Heart right ventricle (tissue), 16 donors: ENCODE measurements at regions not wholly inside any gene's neighbourhood (a gene's known extent, or its start where the extent isn't known, plus 50 kb on each side); places are given as distances from the start of the nearest gene placed in this dataset.

ENCODE experiments used
- ATAC-seq, 8 donors: fragments of 200-7000 bp; cut with Tn5 transposase; one replicate each; pipeline ENCODE4 v1.9.1; 2020; ENCODE audit warnings: mild to moderate bottlenecking in 8 of 8, moderate library complexity in 8 of 8, moderate number of reproducible peaks in 1 of 8
- DNase-seq, 2 donors: peaks; one replicate each; pipeline ENCODE4 v3.0.0-alpha.2; 2020
- H3K27ac ChIP-seq, 10 donors: fragments of 200-600 bp; sonication (generic) in 2 of 10; one replicate each; pipeline versions ENCODE4 v1.5.0 to v1.8.0; 2020 to 2022; ENCODE audit warnings: mild to moderate bottlenecking in 3 of 10
- H3K27me3 ChIP-seq, 7 donors: fragments of 200-600 bp; one replicate each; pipeline ENCODE4 v1.8.0; 2021 to 2022; ENCODE audit warnings: mild to moderate bottlenecking in 2 of 7
- H3K36me3 ChIP-seq, 9 donors: fragments of 200-600 bp; sonication (generic) in 1 of 9; one replicate each; pipeline versions ENCODE4 v1.5.0 to v1.8.0; 2020 to 2022; ENCODE audit warnings: mild to moderate bottlenecking in 2 of 9
- H3K4me1 ChIP-seq, 9 donors: fragments of 200-600 bp; sonication (generic) in 1 of 9; one replicate each; pipeline versions ENCODE4 v1.5.0 to v1.8.0; 2020 to 2022; ENCODE audit warnings: mild to moderate bottlenecking in 4 of 9
- H3K4me3 ChIP-seq, 10 donors: fragments of 200-600 bp; sonication (generic) in 2 of 10; one replicate each; pipeline versions ENCODE4 v1.5.0 to v1.8.0; 2020 to 2022; ENCODE audit warnings: mild to moderate bottlenecking in 7 of 10, moderate library complexity in 2 of 10
- H3K9me3 ChIP-seq, 11 donors: fragments of 200-600 bp in 10 of 11; sonication (generic) in 2 of 11; one replicate each; pipeline versions ENCODE4 v1.5.0 to v1.8.0; 2013 to 2022; ENCODE audit warnings: mild to moderate bottlenecking in 2 of 11, control low read depth in 1 of 11, moderate library complexity in 1 of 11
- CTCF ChIP-seq, 9 donors: fragments of 200-600 bp; sonication (generic) in 2 of 9; IDR thresholded peaks; one replicate each; pipeline versions ENCODE4 v1.5.0 to v1.8.0; 2021 to 2022; ENCODE audit warnings: antibody characterized with exemption in 9 of 9, mild to moderate bottlenecking in 5 of 9, moderate library complexity in 1 of 9
- WGBS, 2 donors: extraction: QIAGEN DNeasy Blood & Tissue Kit; methylation state at CpG; one replicate each; pipeline ENCODE4 v1.1.7; 2013; ENCODE audit warnings: inconsistent platforms in 1 of 2; 5-methylcytosine and 5-hydroxymethylcytosine counted together
- intact Hi-C, 10 donors: fragments of 100-400 bp; cut with DNase I; formaldehyde crosslinking; loops; one replicate each; pipeline versions ENCODE4 v1.11.1 to v1.14.2; 2022
- donor health status: Arrhythmogenic right ventricular cardiomyopathy.
- donor health status: ischemic (EF 13 %, LVEDD 7.1; RV severe dilation, severe dysfunction).
- donor health status: healthy with polysubstance abuse.
- donor health status: DM: no; HTN: yes; CAD: no.
- donor health status: DM: no; HTN: no; CAD: no.
- donor health status: ischemic (EF 25% LVEDD 6.9; RV normal size, moderate dysfunction).
- donor health status: ischemic (EF 25% LVEDD 5.7; RV mildly dilated, moderate dysfunction).
- donor health status: healthy.
- donor health status: DM: yes; HTN: yes; CAD: no.
- donor health status: Ischemic cardiomyopathy.
- donor health status: ischemic (EF 35%, LVEDD 5.7; RV mildly dilated, moderate dysfunction).
- donor health status: nonischemic (EF 11% LVEDD 7.7; RV severe dilation, severe dysfunction).
- donor health status: DM: yes; HTN: yes; CAD: no.
- donor health status: PGD.
- donor health status: ischemic (EF 29% LVEDD 5.4; RV normal size, mild dysfunction).
- donor health status: nonischemic (EF 23%, LVEDD 6.1; RV moderate dilation, normal function).

DNA sequence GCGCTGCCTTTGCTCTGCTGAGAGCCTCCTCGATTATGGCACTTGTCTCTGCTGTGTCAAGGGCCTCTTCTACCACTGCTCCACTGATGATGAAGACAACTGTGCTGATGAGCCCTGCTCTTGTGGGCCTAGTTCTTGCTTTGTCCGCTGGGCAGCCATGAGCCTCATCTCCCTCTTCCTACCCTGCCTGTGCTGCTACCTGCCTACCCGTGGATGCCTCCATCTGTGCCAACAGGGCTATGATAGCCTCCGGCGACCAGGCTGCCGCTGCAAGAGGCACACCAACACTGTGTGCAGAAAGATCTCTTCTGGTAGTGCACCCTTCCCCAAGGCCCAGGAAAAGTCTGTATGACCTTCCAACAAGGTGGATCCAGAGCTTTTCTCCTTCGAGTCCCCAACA is 106.8 kb upstream of the VAMP7 start:
- 63 to 74% methylated on average over 8 of the region's 8 CpGs for WGBS, 2 donors
- Histone ChIP-seq H3K4me1 (no peaks in the 10 kb centered on the region), H3K27ac (no peak overlapping the region), H3K4me3 (no peak overlapping the region), H3K36me3 (peaks cover 0 to 5% (median 0%) of the 10 kb centered on the region in 9 donors), H3K9me3 (no peaks in the 10 kb centered on the region), H3K27me3 (no peaks in the 10 kb centered on the region)
- DNase-seq (no peak), ATAC-seq (no peak)
- TF ChIP-seq CTCF (IDR thresholded peaks at IDR 0.05) = no peak
- intact Hi-C loops = no loop called here

- peak in 4 of 8 donors; percentile 32 to 51 (median 39) for ATAC-seq
- H3K36me3 ChIP-seq = no peaks in the 10 kb centered on the region
- intact Hi-C loops = loop anchor here in 1 of 10 donors (1.0 to 10.0 kb wide), 2 partner anchors 12 to 153 kb away; partner anchors contain the start of genes SPRY3 and TMLHE
- no peak overlapping the region for H3K27ac ChIP-seq
- H3K27me3 ChIP-seq = peaks cover 0 to 8% (median 0%) of the 10 kb centered on the region in 7 donors
- no peak for DNase-seq
- H3K4me1 ChIP-seq = peaks cover 0 to 11% (median 0%) of the 10 kb centered on the region in 9 donors
- H3K4me3 ChIP-seq = peak overlapping the region in 8 of 10 donors; percentile 12 to 59 (median 53)
- TF ChIP-seq CTCF (IDR thresholded peaks at IDR 0.05) = no peak
- 40 to 54% methylated on average over 24 of the region's 24 CpGs for WGBS, 2 donors
- H3K9me3 ChIP-seq = no peaks in the 10 kb centered on the region
These were observed 113.0 kb upstream of the VAMP7 start for GRCh38 chrX:155767876-155768769.

GRCh38 chrX:155767051-155767875 is 113.9 kb upstream of the VAMP7 start:
- ATAC-seq (peak; percentile 82 to 96 (median 91)), DNase-seq (peak; percentile 41 to 73)
- H3K4me3 ChIP-seq = peak overlapping the region in 9 of 10 donors; percentile 27 to 59 (median 55)
- peaks cover 0 to 8% (median 0%) of the 10 kb centered on the region in 7 donors for H3K27me3 ChIP-seq
- WGBS, 2 donors = 20 to 28% methylated on average over 18 to 19 of the region's 19 CpGs
- peak overlapping the region in 9 of 10 donors; percentile 15 to 71 (median 62) for H3K27ac ChIP-seq
- H3K36me3 ChIP-seq = no peaks in the 10 kb centered on the region
- H3K4me1 ChIP-seq = peaks cover 0 to 11% (median 0%) of the 10 kb centered on the region in 9 donors
- no peaks in the 10 kb centered on the region for H3K9me3 ChIP-seq
- TF ChIP-seq CTCF (IDR thresholded peaks at IDR 0.05) = no peak
- intact Hi-C loops = loop anchor here in 1 of 10 donors (10.0 kb wide), 1 partner anchor 152 kb away; the partner anchor contains the start of genes SPRY3 and TMLHE

GRCh38 chrX:155766321-155766720 is 114.8 kb upstream of the VAMP7 start:
- Histone ChIP-seq H3K36me3 (no peaks in the 10 kb centered on the region), H3K9me3 (peaks cover 0 to 2% (median 0%) of the 10 kb centered on the region in 11 donors), H3K4me1 (peaks cover 0 to 11% (median 0%) of the 10 kb centered on the region in 9 donors), H3K4me3 (peak overlapping the region in 5 of 10 donors; percentile 55 to 59 (median 57)), H3K27me3 (peaks cover 0 to 8% (median 0%) of the 10 kb centered on the region in 7 donors), H3K27ac (peak overlapping the region in 3 of 10 donors; percentile 49 to 71 (median 62))
- 37 to 52% methylated on average over 1 of the region's 1 CpG for WGBS, 2 donors
- DNase-seq (no peak), ATAC-seq (no peak)
- no peak for TF ChIP-seq CTCF (IDR thresholded peaks at IDR 0.05)
- intact Hi-C loops = loop anchor here in 1 of 10 donors (10.0 kb wide), 1 partner anchor 152 kb away; the partner anchor contains the start of genes SPRY3 and TMLHE
